Keratinocyte (primary cell): ENCODE measurements at regions not wholly inside any gene's neighbourhood (a gene's known extent, or its start where the extent isn't known, plus 50 kb on each side); places are given as distances from the start of the nearest gene placed in this dataset.

Experiments used
- DNase-seq: peaks from one replicate; pipeline ENCODE4 v3.0.0-alpha.2; 2011; ENCODE audit warnings: low read depth, missing footprints, low spot score
- FAIRE-seq: peaks from 2 replicates; lab custom pipeline; 2011; peaks lifted over from hg19 to GRCh38; lab: Jason Lieb, UNC
- H2AFZ ChIP-seq: 2 replicates; pipeline ENCODE4 v1.6.0; 2012; ENCODE audit warnings: low read length, control low read depth, inconsistent platforms; ENCODE audit not compliant: control insufficient read depth
- H3K27ac ChIP-seq: 2 replicates; pipeline ENCODE4 v1.5.1; 2011; ENCODE audit warnings: low read length; ENCODE audit not compliant: control insufficient read depth, insufficient read depth
- H3K27me3 ChIP-seq: 3 replicates; pipeline ENCODE4 v1.6.0; 2011; ENCODE audit warnings: low read length; ENCODE audit not compliant: control insufficient read depth, insufficient read depth; ENCODE audit errors: extremely low read depth
- H3K36me3 ChIP-seq, 2 experiments: 2 replicates in 1 of 2; 3 replicates in 1 of 2; pipeline ENCODE4 v1.5.1; 2011; ENCODE audit warnings: low read length in 2 of 2, mild to moderate bottlenecking in 1 of 2; ENCODE audit not compliant: control insufficient read depth in 2 of 2, insufficient read depth in 2 of 2; ENCODE audit errors: extremely low read depth in 1 of 2
- H3K4me1 ChIP-seq: 3 replicates; pipeline ENCODE4 v1.5.1; 2011; ENCODE audit warnings: low read length; ENCODE audit not compliant: control insufficient read depth, insufficient read depth; ENCODE audit errors: extremely low read depth
- H3K4me2 ChIP-seq: 3 replicates; pipeline ENCODE4 v1.6.0; 2011; ENCODE audit warnings: low read depth, low read length; ENCODE audit not compliant: control insufficient read depth, insufficient read depth; ENCODE audit errors: extremely low read depth
- H3K4me3 ChIP-seq, 3 experiments: fragments of 200-600 bp in 1 of 3; sonication (generic) in 1 of 3; 2 replicates in 2 of 3; 3 replicates in 1 of 3; pipeline ENCODE4 v1.5.1; 2011 to 2016; ENCODE audit warnings: low read length in 3 of 3, mild to moderate bottlenecking in 3 of 3, control low read depth in 2 of 3, inconsistent platforms in 1 of 3, low read depth in 1 of 3, mixed read lengths in 1 of 3, mixed run types in 1 of 3, moderate library complexity in 1 of 3; ENCODE audit not compliant: control insufficient read depth in 2 of 3, insufficient read depth in 2 of 3; ENCODE audit errors: extremely low read depth in 1 of 3
- H3K79me2 ChIP-seq: 2 replicates; pipeline ENCODE4 v1.6.0; 2012; ENCODE audit warnings: low read length; ENCODE audit not compliant: control insufficient read depth, insufficient read depth
- H3K9ac ChIP-seq: 3 replicates; pipeline ENCODE4 v1.6.0; 2011; ENCODE audit warnings: low read length; ENCODE audit not compliant: control insufficient read depth, insufficient read depth; ENCODE audit errors: extremely low read depth
- H3K9me1 ChIP-seq: 3 replicates; pipeline ENCODE4 v1.6.0; 2011; ENCODE audit warnings: low read length; ENCODE audit not compliant: control insufficient read depth, insufficient read depth; ENCODE audit errors: extremely low read depth
- H3K9me3 ChIP-seq: 2 replicates; pipeline ENCODE4 v1.5.1; 2012; ENCODE audit warnings: low read depth, low read length; ENCODE audit not compliant: control insufficient read depth
- H4K20me1 ChIP-seq: 3 replicates; pipeline ENCODE4 v1.6.0; 2011; ENCODE audit warnings: low read length; ENCODE audit not compliant: control insufficient read depth, insufficient read depth; ENCODE audit errors: extremely low read depth
- CTCF ChIP-seq, 3 experiments: IDR thresholded peaks in 1 of 3; conservative IDR thresholded peaks in 1 of 3; optimal IDR thresholded peaks in 1 of 3; 2 replicates in 2 of 3; 3 replicates in 1 of 3; pipeline versions ENCODE3 to v1.5.1; 2011; ENCODE audit warnings: low read length in 3 of 3, mild to moderate bottlenecking in 3 of 3, moderate library complexity in 2 of 3, control low read depth in 1 of 3, inconsistent platforms in 1 of 3; ENCODE audit not compliant: insufficient read depth in 2 of 3; ENCODE audit errors: extremely low read depth in 1 of 3
- EZH2 ChIP-seq: IDR thresholded peaks from one replicate; pipeline ENCODE4 v1.6.1; 2012; ENCODE audit warnings: inconsistent platforms, mild to moderate bottlenecking, low read length, moderate library complexity
- dilution Hi-C: fragments of 300-500 bp; cut with MboI; formaldehyde crosslinking; loops from one replicate; pipeline ENCODE4 v1.7.0; 2020; ENCODE audit warnings: low sequenced_read_pairs; ENCODE audit not compliant: extremely low pct_ligation_motif_present

GRCh38 chr6:74604279-74604678 is 601.6 kb downstream of the COL12A1 start:
- no peak overlapping the region for H3K27ac ChIP-seq
- no peak for TF ChIP-seq EZH2
- no peak for TF ChIP-seq CTCF (optimal IDR thresholded peaks at IDR 0.05 in 1 of 3, IDR thresholded peaks at IDR 0.05 in 1 of 3, conservative IDR thresholded peaks at IDR 0.05 in 1 of 3; ENCODE audit: extremely low read depth in 1 of 3, insufficient read depth in 2 of 3, low read length in 3 of 3)
- dilution Hi-C loops = no loop called here
- no peak overlapping the region for H3K4me2 ChIP-seq
- H2AFZ ChIP-seq = no peak overlapping the region
- no peak overlapping the region for H3K9ac ChIP-seq
- no peaks in the 10 kb centered on the region for H4K20me1 ChIP-seq
- H3K27me3 ChIP-seq = no peaks in the 10 kb centered on the region
- H3K36me3 ChIP-seq = no peaks in the 10 kb centered on the region
- H3K4me3 ChIP-seq = no peak overlapping the region
- FAIRE-seq (no peak), DNase-seq (no peak)
- H3K9me3 ChIP-seq = no peaks in the 10 kb centered on the region
- no peaks in the 10 kb centered on the region for H3K9me1 ChIP-seq
- no peaks in the 10 kb centered on the region for H3K79me2 ChIP-seq
- peaks cover 10% of the 10 kb centered on the region for H3K4me1 ChIP-seq

GRCh38 chr6:74603322-74604076 is 602.4 kb downstream of the COL12A1 start:
- DNase-seq (no peak), FAIRE-seq (no peak)
- Histone ChIP-seq H3K36me3 (no peaks in the 10 kb centered on the region), H3K9me1 (no peaks in the 10 kb centered on the region), H3K4me2 (no peak overlapping the region), H2AFZ (no peak overlapping the region), H3K9me3 (no peaks in the 10 kb centered on the region), H3K9ac (no peak overlapping the region), H3K27me3 (no peaks in the 10 kb centered on the region), H3K27ac (no peak overlapping the region), H4K20me1 (no peaks in the 10 kb centered on the region), H3K4me1 (peaks cover 17% of the 10 kb centered on the region), H3K79me2 (no peaks in the 10 kb centered on the region), H3K4me3 (no peak overlapping the region)
- dilution Hi-C loops = no loop called here
- no peak for TF ChIP-seq CTCF (optimal IDR thresholded peaks at IDR 0.05 in 1 of 3, IDR thresholded peaks at IDR 0.05 in 1 of 3, conservative IDR thresholded peaks at IDR 0.05 in 1 of 3; ENCODE audit: extremely low read depth in 1 of 3, insufficient read depth in 2 of 3, low read length in 3 of 3)
- TF ChIP-seq EZH2 = no peak
